Mesodermal cell (in vitro differentiated cells): ENCODE measurements at regions not wholly inside any gene's neighbourhood (a gene's known extent, or its start where the extent isn't known, plus 50 kb on each side); places are given as distances from the start of the nearest gene placed in this dataset.

Experiments
- H3K27ac ChIP-seq: 2 replicates; pipeline ENCODE4 v1.7.0; 2013; ENCODE audit warnings: mild to moderate bottlenecking, low read depth, low read length, moderate library complexity; ENCODE audit not compliant: severe bottlenecking
- H3K36me3 ChIP-seq: 2 replicates; pipeline ENCODE4 v1.7.1; 2013; ENCODE audit warnings: mild to moderate bottlenecking, low read length, moderate library complexity; ENCODE audit not compliant: control insufficient read depth, insufficient read depth
- H3K4me1 ChIP-seq: one replicate; pipeline ENCODE4 v1.7.1; 2013; ENCODE audit warnings: mild to moderate bottlenecking, low read length; ENCODE audit not compliant: insufficient read depth, control insufficient read depth, poor library complexity, severe bottlenecking
- H3K4me3 ChIP-seq: 2 replicates; pipeline ENCODE4 v1.7.0; 2013; ENCODE audit warnings: low read length, control low read depth, mild to moderate bottlenecking; ENCODE audit not compliant: insufficient read depth, poor library complexity, severe bottlenecking; ENCODE audit errors: extremely low read depth
- H3K9me3 ChIP-seq: 2 replicates; pipeline ENCODE4 v1.7.1; 2013; ENCODE audit warnings: mild to moderate bottlenecking, low read length, moderate library complexity; ENCODE audit not compliant: control insufficient read depth
- WGBS, 2 experiments: methylation state at CpG; one replicate each; pipeline ENCODE4 v1.1.5; 2013; ENCODE audit warnings: missing lambda C conversion rate in 2 of 2; ENCODE audit not compliant: insufficient coverage in 2 of 2; 5-methylcytosine and 5-hydroxymethylcytosine counted together

DNA sequence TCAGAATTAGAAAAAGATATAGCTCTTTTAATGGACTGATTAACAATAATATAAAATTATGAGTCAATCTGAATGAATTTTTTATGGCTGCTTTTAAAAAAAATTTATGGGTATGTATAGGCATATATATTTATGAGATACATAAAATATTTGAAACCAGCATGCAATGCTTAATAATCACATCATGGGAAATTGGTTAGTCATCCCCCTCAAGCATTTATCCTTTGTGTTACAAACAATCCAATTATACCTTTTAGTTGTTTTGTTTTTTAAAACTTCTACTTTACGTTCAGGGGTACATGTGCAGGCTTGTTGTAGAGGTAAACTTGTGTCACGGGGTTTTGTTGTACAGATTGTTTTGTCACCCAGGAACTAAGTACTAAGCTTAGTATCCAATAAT is 63.4 kb upstream of the HMGCLL1 start:
- no CpG with 5 or more reads among the region's 2 CpGs for WGBS, 2 experiments
- Histone ChIP-seq H3K9me3 (no peaks in the 10 kb centered on the region), H3K4me1 (no peaks in the 10 kb centered on the region)

DNA sequence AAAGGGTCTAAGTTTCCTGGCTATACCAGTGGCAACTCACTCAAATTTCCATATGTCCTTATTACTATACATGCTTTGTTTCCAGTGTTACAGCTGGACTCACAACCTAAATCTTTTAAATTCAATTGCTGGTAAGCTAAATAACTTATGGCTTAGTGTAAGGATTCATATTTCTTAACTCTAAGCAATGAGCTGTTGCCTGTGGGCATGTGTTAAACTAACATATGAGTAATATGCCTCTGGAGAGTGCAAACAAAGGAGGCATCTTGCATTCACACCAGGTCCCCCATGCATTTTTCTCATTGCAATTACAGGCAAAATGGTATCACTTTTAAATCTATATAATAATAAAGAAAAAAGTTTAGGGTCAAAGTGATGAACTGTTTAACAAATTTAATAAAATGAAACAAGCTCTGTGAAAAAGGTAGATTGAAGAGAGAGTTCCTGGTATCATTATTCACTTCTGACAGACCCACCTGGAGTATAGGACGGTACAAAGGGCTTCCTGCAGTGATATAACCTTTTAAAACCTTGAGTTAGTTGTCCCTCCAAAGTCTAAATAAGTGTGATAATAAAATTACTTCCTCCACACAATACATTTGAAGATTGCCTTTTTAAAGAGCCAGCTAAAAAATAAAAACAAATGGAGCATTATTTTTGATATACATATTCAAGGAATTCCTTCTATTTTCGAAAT is 57.6 kb upstream of the HMGCLL1 start:
- H3K9me3 ChIP-seq = no peaks in the 10 kb centered on the region
- WGBS, 2 experiments = no CpG with 5 or more reads among the region's 2 CpGs
- H3K27ac ChIP-seq = no peak overlapping the region
- no peaks in the 10 kb centered on the region for H3K4me1 ChIP-seq
- no peak overlapping the region for H3K4me3 ChIP-seq
- H3K36me3 ChIP-seq = no peaks in the 10 kb centered on the region

More for the DNA sequence above, 63.4 kb upstream of the HMGCLL1 start:
- Histone ChIP-seq H3K36me3 (no peaks in the 10 kb centered on the region), H3K4me3 (no peak overlapping the region), H3K27ac (no peak overlapping the region)

DNA sequence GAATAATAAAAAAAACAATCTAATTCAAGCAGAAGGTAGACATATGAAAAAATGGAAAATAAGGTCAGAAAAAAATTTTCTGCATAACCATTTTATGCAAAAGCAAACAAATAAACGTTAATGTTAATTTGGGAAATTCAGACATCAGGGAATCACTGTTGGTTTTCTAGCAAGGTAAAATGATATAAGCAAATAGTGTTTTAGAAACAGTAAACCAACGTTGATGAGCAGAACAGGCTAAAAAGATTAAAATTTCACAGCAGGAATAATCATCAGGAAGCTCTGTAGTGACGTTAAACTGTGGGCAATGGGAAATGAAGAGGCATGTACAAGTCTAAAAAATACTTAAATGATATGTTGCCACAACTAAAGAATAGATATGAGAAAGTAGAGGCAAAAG is 54.5 kb upstream of the HMGCLL1 start:
- Histone ChIP-seq H3K4me3 (no peak overlapping the region), H3K9me3 (no peaks in the 10 kb centered on the region), H3K4me1 (no peaks in the 10 kb centered on the region), H3K27ac (no peak overlapping the region), H3K36me3 (no peaks in the 10 kb centered on the region)
- 76% methylated on average over 2 of the region's 3 CpGs; no CpG with 5 or more reads in 1 of the 2 experiments for WGBS, 2 experiments

DNA sequence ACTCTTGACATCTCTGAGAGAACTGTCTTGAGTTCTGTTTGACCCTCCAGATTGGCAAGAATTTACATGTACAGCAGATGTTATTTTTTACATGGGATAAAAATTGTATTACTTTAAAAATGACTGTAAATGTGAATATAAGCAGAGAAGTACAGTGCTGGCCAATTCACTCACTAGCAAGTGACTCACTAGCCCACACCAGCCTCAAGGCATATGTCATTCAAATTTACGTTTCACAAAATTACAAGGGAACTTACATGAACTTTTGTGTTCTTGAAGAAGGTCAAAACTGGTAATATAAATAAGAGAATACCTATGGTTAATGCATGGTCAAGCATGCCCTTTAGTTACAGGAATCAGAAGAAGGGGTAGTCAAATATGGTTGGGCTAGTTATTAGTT is 54.0 kb upstream of the HMGCLL1 start:
- WGBS, 2 experiments = no CpG with 5 or more reads among the region's 1 CpG

More for the DNA sequence above, 54.0 kb upstream of the HMGCLL1 start:
- Histone ChIP-seq H3K27ac (no peak overlapping the region), H3K36me3 (no peaks in the 10 kb centered on the region), H3K4me1 (no peaks in the 10 kb centered on the region), H3K4me3 (no peak overlapping the region), H3K9me3 (no peaks in the 10 kb centered on the region)
